Mononuclear cell (primary cell): ENCODE measurements at regions not wholly inside any gene's neighbourhood (a gene's known extent, or its start where the extent isn't known, plus 50 kb on each side); places are given as distances from the start of the nearest gene placed in this dataset.
"Not testable (repeated sequence)": the region's sequence is repeated elsewhere in the genome, so short reads cannot be mapped to it uniquely, and the experiment has no call there.

Source experiments
- H3K27me3 ChIP-seq: 2 replicates; pipeline ENCODE4 v1.6.0; 2011; ENCODE audit warnings: low read length, control low read depth; ENCODE audit not compliant: insufficient read depth
- H3K4me1 ChIP-seq: 2 replicates; pipeline ENCODE4 v1.5.1; 2011; ENCODE audit warnings: mild to moderate bottlenecking, low read length, control low read depth; ENCODE audit not compliant: insufficient read depth
- H3K4me3 ChIP-seq: 2 replicates; pipeline ENCODE4 v1.5.1; 2011; ENCODE audit warnings: mild to moderate bottlenecking, low read length, moderate library complexity
- H3K9me3 ChIP-seq: 2 replicates; pipeline ENCODE4 v1.5.1; 2011; ENCODE audit warnings: low read depth, mild to moderate bottlenecking, control low read depth, low read length

- Histone ChIP-seq H3K4me3 (no peak overlapping the region), H3K27me3 (no peaks in the 10 kb centered on the region), H3K4me1 (no peaks in the 10 kb centered on the region), H3K9me3 (no peaks in the 10 kb centered on the region)
These were observed 176.3 kb upstream of the TMEM45B start for GRCh38 chr11:129639300-129639699.

DNA sequence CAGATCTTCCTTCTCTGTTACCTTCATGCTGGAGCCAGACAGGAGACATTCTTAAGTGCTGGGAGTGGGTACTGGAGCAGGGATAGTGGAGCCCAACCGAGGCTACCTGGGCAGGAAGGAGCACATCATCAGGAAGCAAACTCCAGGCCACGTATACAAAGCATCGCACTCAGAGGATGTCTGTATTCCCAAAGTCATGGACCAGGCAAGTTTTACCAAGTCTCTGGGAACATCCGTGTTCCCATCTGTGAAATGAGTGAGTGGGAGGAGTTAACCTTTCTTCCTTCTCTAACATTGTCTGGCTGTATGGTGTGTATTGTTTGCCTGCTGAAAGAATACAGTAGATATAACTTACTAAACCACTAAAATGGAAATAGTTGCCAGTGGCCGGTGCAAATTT is 175.0 kb upstream of the TMEM45B start:
- no peak overlapping the region for H3K4me3 ChIP-seq
- H3K9me3 ChIP-seq = no peaks in the 10 kb centered on the region
- no peaks in the 10 kb centered on the region for H3K27me3 ChIP-seq
- no peaks in the 10 kb centered on the region for H3K4me1 ChIP-seq

DNA sequence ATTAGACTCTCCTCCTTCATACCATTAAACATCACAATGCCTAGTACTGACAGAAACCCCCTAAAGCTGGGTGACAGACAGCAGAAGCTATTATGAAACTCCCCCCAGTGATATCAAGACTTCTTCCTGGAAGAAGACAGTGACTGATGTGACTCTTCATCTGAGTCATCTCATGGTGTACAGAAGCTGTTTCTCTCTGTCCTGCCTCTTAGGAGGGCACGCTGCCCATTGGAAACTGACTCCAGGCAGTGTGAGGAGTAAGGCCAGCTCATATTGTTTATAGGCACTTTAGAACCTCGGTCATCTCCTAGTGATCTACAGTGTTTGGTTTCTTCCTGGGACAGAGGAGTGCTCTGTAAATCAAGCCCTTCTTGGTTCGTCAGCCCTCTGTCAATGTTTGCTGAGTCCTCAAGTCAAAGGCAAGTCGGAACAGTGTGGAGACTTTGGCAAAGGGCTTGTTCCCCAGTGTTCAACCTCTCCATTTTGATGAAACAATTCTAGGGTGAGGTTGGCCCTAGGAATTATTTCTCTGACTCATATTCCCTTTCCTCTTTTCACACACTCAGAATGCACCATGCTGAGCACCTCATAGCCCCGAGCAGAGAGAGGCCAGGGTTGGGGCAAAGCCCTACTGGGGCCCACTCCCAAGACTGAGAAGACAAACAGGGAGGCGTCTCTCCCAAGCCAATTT is 172.5 kb upstream of the TMEM45B start:
- Histone ChIP-seq H3K9me3 (no peaks in the 10 kb centered on the region), H3K27me3 (no peaks in the 10 kb centered on the region), H3K4me1 (no peaks in the 10 kb centered on the region), H3K4me3 (no peak overlapping the region)

- no peaks in the 10 kb centered on the region for H3K9me3 ChIP-seq
- H3K4me3 ChIP-seq = no peak overlapping the region
These were observed 171.3 kb upstream of the TMEM45B start for GRCh38 chr11:129644326-129644725.

GRCh38 chr11:129645943-129646342 is 169.7 kb upstream of the TMEM45B start:
- Histone ChIP-seq H3K4me3 (no peak overlapping the region), H3K9me3 (no peaks in the 10 kb centered on the region), H3K4me1 (no peaks in the 10 kb centered on the region), H3K27me3 (no peaks in the 10 kb centered on the region)

More at GRCh38 chr11:129644326-129644725, 171.3 kb upstream of the TMEM45B start:
- no peaks in the 10 kb centered on the region for H3K27me3 ChIP-seq
- no peaks in the 10 kb centered on the region for H3K4me1 ChIP-seq

DNA sequence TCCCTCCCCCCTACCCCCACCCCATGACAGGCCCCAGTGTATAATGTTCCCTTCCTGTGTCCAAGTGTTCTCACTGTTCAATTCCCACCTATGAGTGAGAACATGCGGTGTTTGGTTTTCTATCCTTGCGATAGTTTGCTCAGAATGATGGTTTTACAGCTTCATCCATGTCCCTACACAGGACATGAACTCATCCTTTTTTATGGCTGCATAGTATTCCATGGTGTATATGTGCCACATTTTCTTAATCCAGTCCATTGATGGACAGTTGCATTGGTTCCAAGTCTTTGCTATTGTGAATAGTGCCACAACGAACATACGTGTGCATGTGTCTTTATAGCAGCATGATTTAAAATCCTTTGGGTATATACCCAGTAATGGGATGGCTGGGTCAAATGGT is 165.6 kb upstream of the TMEM45B start:
- H3K4me1 ChIP-seq, H3K27me3 ChIP-seq, H3K4me3 ChIP-seq, H3K9me3 ChIP-seq: not testable (repeated sequence)

- Histone ChIP-seq H3K9me3 (peaks cover 8% of the 10 kb centered on the region), H3K4me1 (no peaks in the 10 kb centered on the region), H3K4me3 (no peak overlapping the region), H3K27me3 (no peaks in the 10 kb centered on the region)
These were observed 162.8 kb upstream of the TMEM45B start for GRCh38 chr11:129652835-129653234.

DNA sequence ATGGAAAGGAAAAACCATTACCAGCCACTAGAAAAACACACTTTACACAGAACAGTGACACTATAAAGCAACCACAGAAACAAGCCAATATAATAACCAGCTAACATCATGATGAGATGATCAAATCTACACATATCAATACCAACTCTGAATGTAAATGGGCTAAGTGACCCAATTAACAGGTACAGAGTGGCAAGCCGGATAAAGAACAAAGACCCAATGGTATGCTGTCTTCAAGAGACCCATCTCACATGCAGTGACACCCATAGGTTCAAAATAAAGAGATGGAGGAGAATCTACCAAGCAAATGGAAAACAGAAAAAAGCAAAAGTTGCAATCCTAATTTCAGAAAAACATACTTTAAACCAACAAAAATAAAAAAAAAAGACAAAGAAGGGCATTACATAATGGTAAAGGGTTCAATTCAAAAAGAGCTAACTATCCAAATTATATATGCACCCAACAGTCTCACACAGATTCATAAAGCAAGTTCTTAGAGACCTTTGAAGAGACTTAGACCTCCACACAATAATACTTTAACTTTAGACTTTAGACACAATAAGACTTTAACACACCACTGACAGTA is 160.3 kb upstream of the TMEM45B start:
- H3K4me3 ChIP-seq = no peak overlapping the region
- no peaks in the 10 kb centered on the region for H3K4me1 ChIP-seq
- no peaks in the 10 kb centered on the region for H3K27me3 ChIP-seq
- peaks cover 8% of the 10 kb centered on the region for H3K9me3 ChIP-seq

- no peaks in the 10 kb centered on the region for H3K27me3 ChIP-seq
- H3K4me1 ChIP-seq = no peaks in the 10 kb centered on the region
- peaks cover 8% of the 10 kb centered on the region for H3K9me3 ChIP-seq
- no peak overlapping the region for H3K4me3 ChIP-seq
These were observed 157.7 kb upstream of the TMEM45B start for GRCh38 chr11:129657866-129658525.

- Histone ChIP-seq H3K27me3 (no peaks in the 10 kb centered on the region), H3K4me3 (no peak overlapping the region), H3K4me1 (no peaks in the 10 kb centered on the region), H3K9me3 (peaks cover 8% of the 10 kb centered on the region)
These were observed 157.2 kb upstream of the TMEM45B start for GRCh38 chr11:129658526-129658867.

DNA sequence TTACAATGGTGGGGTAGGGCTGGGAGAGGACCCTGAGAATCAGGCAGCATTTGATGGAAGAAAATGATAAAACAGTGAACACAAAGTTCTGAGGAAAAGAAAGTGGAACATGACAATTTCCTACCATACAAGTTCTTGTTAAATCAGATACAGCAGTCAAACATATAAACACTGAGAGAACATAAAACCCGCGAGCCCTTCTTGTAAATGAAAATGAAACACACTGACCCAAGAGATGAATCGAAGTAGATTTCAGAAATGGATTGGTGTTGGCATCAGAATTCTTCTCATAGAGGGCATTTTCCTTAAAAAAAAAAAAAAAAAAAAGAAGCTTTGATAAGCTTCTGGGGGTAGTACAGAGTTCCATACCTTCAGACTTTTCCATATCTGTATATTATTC is 134.7 kb upstream of the TMEM45B start:
- H3K4me1 ChIP-seq = no peaks in the 10 kb centered on the region
- H3K9me3 ChIP-seq = no peaks in the 10 kb centered on the region
- no peaks in the 10 kb centered on the region for H3K27me3 ChIP-seq
- no peak overlapping the region for H3K4me3 ChIP-seq

- Histone ChIP-seq H3K9me3 (no peaks in the 10 kb centered on the region), H3K27me3 (no peaks in the 10 kb centered on the region), H3K4me1 (no peaks in the 10 kb centered on the region), H3K4me3 (no peak overlapping the region)
These were observed 134.1 kb upstream of the TMEM45B start for GRCh38 chr11:129681344-129682114.

- Histone ChIP-seq H3K4me1 (no peaks in the 10 kb centered on the region), H3K9me3 (no peaks in the 10 kb centered on the region), H3K27me3 (no peaks in the 10 kb centered on the region), H3K4me3 (no peak overlapping the region)
These were observed 129.4 kb upstream of the TMEM45B start for GRCh38 chr11:129686269-129686668.

- Histone ChIP-seq H3K27me3 (no peaks in the 10 kb centered on the region), H3K4me1 (peaks cover 7% of the 10 kb centered on the region), H3K9me3 (no peaks in the 10 kb centered on the region), H3K4me3 (no peak overlapping the region)
These were observed 124.5 kb upstream of the TMEM45B start for GRCh38 chr11:129691142-129691541.

DNA sequence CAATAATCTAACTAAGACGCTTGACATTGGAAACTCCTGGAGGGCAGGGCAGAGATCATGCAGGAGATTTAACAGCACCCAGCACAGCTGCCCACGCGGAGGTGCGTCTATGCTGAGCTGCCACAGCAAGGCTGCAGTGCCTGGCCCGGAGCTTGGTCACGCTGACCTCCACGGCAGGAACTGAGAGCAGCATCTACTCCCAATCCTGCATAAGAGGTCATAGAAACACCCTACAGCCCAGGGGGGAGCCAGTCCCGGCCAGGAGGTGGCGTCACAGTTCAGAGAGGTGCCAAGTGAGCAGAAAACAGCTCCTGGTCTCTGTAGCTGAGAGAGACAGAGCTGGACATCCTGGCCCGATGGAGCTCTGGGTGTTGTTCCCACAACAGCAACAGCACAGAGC is 121.1 kb upstream of the TMEM45B start:
- no peaks in the 10 kb centered on the region for H3K27me3 ChIP-seq
- H3K9me3 ChIP-seq = no peaks in the 10 kb centered on the region
- H3K4me3 ChIP-seq = no peak overlapping the region
- H3K4me1 ChIP-seq = peaks cover 7% of the 10 kb centered on the region
